Brain microvascular endothelial cell (primary cell): ENCODE measurements at regions not wholly inside any gene's neighbourhood (a gene's known extent, or its start where the extent isn't known, plus 50 kb on each side); places are given as distances from the start of the nearest gene placed in this dataset.

ENCODE experiments used
- DNase-seq: peaks from one replicate; pipeline ENCODE4 v3.0.0-alpha.2; 2020
- H3K27ac ChIP-seq: fragments of 250-450 bp; sonication (Bioruptor Pico); 2 replicates; pipeline ENCODE4 v1.5.1; 2020; ENCODE audit warnings: mild to moderate bottlenecking, moderate library complexity
- H3K27me3 ChIP-seq: fragments of 250-450 bp; sonication (Bioruptor Pico); replicated peaks from 2 replicates; pipeline ENCODE4 v1.5.1; 2020; ENCODE audit warnings: mild to moderate bottlenecking
- H3K36me3 ChIP-seq: fragments of 250-450 bp; sonication (Bioruptor Pico); replicated peaks from 2 replicates; pipeline ENCODE4 v1.5.1; 2020; ENCODE audit warnings: mild to moderate bottlenecking
- H3K4me3 ChIP-seq: 2 replicates; pipeline ENCODE4 v1.5.1; 2011; ENCODE audit warnings: low read depth, mild to moderate bottlenecking, control low read depth, low read length, moderate library complexity
- in situ Hi-C: cut with HindIII; loops from 2 replicates; pipeline ENCODE4 v1.10.0; 2017; ENCODE audit warnings: low sequenced_read_pairs, low pct_ligation_motif_present
- TF ChIP-seq, protein P1 (sequence below): IDR thresholded peaks from 2 replicates; pipeline ENCODE4 v1.5.1; 2011; ENCODE audit warnings: low read depth, mild to moderate bottlenecking, moderate library complexity, low read length, control low read depth, inconsistent platforms; ENCODE audit errors: missing control alignments

GRCh38 chr3:29207427-29207826 is 73.4 kb upstream of the RBMS3 start:
- Histone ChIP-seq H3K27me3 (no peaks in the 10 kb centered on the region), H3K4me3 (no peak overlapping the region), H3K27ac (no peak overlapping the region), H3K36me3 (no peaks in the 10 kb centered on the region)
- DNase-seq = no peak
- in situ Hi-C loops = no loop called here
- TF ChIP-seq, protein P1, sequence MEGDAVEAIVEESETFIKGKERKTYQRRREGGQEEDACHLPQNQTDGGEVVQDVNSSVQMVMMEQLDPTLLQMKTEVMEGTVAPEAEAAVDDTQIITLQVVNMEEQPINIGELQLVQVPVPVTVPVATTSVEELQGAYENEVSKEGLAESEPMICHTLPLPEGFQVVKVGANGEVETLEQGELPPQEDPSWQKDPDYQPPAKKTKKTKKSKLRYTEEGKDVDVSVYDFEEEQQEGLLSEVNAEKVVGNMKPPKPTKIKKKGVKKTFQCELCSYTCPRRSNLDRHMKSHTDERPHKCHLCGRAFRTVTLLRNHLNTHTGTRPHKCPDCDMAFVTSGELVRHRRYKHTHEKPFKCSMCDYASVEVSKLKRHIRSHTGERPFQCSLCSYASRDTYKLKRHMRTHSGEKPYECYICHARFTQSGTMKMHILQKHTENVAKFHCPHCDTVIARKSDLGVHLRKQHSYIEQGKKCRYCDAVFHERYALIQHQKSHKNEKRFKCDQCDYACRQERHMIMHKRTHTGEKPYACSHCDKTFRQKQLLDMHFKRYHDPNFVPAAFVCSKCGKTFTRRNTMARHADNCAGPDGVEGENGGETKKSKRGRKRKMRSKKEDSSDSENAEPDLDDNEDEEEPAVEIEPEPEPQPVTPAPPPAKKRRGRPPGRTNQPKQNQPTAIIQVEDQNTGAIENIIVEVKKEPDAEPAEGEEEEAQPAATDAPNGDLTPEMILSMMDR = no peak

DNA sequence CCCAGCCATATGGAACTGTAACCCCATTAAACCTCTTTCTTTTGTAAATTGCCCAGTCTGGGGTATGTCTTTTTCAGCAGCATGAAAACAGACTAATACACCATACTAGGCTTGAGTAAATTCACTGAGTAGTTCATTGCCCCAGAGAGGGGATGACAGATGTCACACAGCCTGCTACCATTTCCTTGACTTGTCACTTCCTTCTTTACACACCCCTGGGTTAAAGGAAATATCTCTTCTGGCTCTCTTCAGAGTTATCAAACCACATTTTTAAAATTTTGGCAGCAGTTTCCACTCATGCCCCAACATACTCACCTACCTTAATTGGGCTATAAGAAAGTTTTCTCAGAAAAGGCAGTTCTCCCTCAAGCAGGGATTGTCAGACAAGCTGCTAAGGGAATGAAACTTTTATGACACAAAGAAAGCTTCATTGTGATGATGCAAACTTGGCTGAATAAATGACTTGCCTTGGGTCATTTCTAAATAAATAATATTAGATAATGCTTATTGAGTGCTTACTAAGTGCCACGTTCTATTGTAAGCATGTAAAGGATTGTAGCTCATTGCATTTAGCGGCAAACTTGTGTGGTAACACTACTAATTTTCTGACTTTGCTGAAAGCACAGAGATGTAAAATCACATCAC is 68.0 kb upstream of the RBMS3 start:
- Histone ChIP-seq H3K4me3 (no peak overlapping the region), H3K36me3 (no peaks in the 10 kb centered on the region), H3K27me3 (no peaks in the 10 kb centered on the region), H3K27ac (no peak overlapping the region)
- in situ Hi-C loops = no loop called here
- no peak for DNase-seq
- TF ChIP-seq, protein P1 = no peak

- no peak overlapping the region for H3K4me3 ChIP-seq
- H3K27ac ChIP-seq = no peak overlapping the region
- TF ChIP-seq, protein P1 = no peak
- H3K36me3 ChIP-seq = no peaks in the 10 kb centered on the region
- no peak for DNase-seq
- in situ Hi-C loops = no loop called here
- H3K27me3 ChIP-seq = no peaks in the 10 kb centered on the region
These were observed 66.7 kb upstream of the RBMS3 start for GRCh38 chr3:29214009-29214658.

DNA sequence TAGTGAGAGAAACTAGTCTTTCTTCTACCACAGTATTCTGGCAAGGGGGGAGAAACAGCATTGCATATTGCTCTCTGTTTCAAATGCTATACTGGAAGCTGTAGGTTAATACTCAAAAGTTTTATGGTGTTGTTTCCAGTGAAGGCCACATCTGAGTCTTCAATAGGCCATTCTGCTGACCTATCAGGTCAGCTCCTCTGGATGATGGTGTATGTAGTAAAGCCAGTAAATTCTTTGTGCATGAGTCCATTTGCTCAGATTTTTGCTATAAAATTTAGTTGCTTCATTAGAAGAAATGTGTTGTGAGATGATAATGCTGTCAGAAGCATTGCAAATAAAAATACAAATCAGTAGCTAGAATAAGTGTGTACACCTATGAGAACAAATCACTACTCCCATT is 64.9 kb upstream of the RBMS3 start:
- TF ChIP-seq, protein P1 = no peak
- in situ Hi-C loops = no loop called here
- no peaks in the 10 kb centered on the region for H3K36me3 ChIP-seq
- H3K4me3 ChIP-seq = no peak overlapping the region
- no peak for DNase-seq
- H3K27ac ChIP-seq = no peak overlapping the region
- no peaks in the 10 kb centered on the region for H3K27me3 ChIP-seq

DNA sequence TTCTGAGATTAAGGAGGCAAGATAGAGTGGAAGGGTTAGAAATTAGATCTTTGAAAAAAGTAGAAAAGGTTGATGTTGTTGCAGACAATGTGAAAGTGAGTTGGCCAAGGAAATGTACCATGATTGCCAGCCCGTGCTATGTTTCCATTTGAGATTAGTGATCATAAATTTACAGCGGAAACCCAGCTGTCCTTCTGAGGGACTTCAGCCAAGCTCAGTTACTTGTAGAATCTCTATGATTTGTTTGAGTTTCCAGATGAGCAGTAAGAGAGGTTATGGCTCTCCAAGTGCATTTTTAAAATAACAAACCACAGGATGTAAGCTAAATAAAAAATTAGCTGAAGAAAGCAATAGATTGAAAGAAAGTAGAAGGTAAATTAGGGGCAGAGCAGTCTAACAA is 54.2 kb upstream of the RBMS3 start:
- Histone ChIP-seq H3K36me3 (no peaks in the 10 kb centered on the region), H3K27me3 (no peaks in the 10 kb centered on the region), H3K27ac (no peak overlapping the region), H3K4me3 (no peak overlapping the region)
- in situ Hi-C loops = no loop called here
- no peak for DNase-seq
- TF ChIP-seq, protein P1 = no peak
